Adipocyte (in vitro differentiated cells): ENCODE measurements at regions not wholly inside any gene's neighbourhood (a gene's known extent, or its start where the extent isn't known, plus 50 kb on each side); places are given as distances from the start of the nearest gene placed in this dataset.
A peak's percentile ranks its signal among the peaks of the same experiment; 100 is the strongest.
"Not testable (repeated sequence)": the region's sequence is repeated elsewhere in the genome, so short reads cannot be mapped to it uniquely, and the experiment has no call there.

Experiments
- DNase-seq: peaks from one replicate; pipeline ENCODE4 v3.0.0-alpha.2; 2015; ENCODE audit warnings: low read depth
- H3K27me3 ChIP-seq: replicated peaks from 2 replicates; pipeline ENCODE4 v1.7.0; 2013; ENCODE audit warnings: mild to moderate bottlenecking, low read length, moderate library complexity; ENCODE audit not compliant: control insufficient read depth, insufficient read depth
- H3K36me3 ChIP-seq: 2 replicates; pipeline ENCODE4 v1.7.0; 2013; ENCODE audit warnings: low read length, mild to moderate bottlenecking, moderate library complexity; ENCODE audit not compliant: control insufficient read depth, insufficient read depth, severe bottlenecking
- H3K4me1 ChIP-seq: 2 replicates; pipeline ENCODE4 v1.7.0; 2013; ENCODE audit warnings: mild to moderate bottlenecking, low read length, moderate library complexity; ENCODE audit not compliant: control insufficient read depth, insufficient read depth
- H3K4me3 ChIP-seq: 2 replicates; pipeline ENCODE4 v1.7.0; 2013; ENCODE audit warnings: mild to moderate bottlenecking, low read length, moderate library complexity
- H3K9ac ChIP-seq: 2 replicates; pipeline ENCODE4 v1.7.0; 2013; ENCODE audit warnings: mild to moderate bottlenecking, low read length, moderate library complexity
- H3K9me3 ChIP-seq: 2 replicates; pipeline ENCODE4 v1.7.0; 2013; ENCODE audit warnings: mild to moderate bottlenecking, low read length, moderate library complexity; ENCODE audit not compliant: control insufficient read depth

DNA sequence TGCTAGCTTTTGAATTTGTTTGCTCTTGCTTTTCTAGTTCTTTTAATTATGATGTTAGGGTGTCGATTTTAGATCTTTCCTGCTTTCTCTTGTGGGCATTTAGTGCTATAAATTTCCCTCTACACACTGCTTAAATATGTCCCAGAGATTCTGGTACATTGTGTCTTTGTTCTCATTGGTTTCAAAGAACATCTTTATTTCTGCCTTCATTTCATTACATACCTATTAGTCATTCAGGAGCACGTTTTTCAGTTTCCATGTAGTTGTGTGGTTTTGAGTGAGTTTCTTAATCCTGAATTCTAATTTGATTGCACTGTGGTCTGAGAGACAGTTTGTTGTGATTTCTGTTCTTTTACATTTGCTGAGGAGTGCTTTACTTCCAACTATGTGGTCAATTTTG is 51.2 kb upstream of the MB21D2 start:
- H3K4me1 ChIP-seq, H3K36me3 ChIP-seq, H3K9me3 ChIP-seq, H3K9ac ChIP-seq, H3K27me3 ChIP-seq, H3K4me3 ChIP-seq: not testable (repeated sequence)
- peak; percentile 7 for DNase-seq

DNA sequence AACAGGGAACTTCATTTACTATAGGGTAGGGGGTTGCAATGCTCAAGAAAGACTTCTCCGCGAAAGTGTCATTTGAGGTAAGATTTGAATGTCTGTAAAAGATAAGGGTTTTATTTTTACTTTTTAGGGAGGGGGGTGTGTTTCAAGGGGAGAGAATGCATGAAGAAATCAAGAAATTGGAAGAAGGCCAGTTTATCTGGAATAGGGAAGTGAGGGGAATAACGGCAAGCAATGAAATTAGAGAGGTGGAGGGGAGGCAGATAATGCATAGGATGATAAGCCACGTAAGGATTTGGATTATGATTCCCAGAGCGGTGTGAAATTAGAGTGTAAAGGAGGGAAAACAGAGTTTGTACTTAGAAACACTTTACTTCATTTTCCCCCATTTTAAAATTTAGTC is 63.0 kb upstream of the MB21D2 start:
- H3K9ac ChIP-seq, result no peak overlapping the region
- H3K27me3 ChIP-seq, result no peaks in the 10 kb centered on the region
- no peaks in the 10 kb centered on the region for H3K36me3 ChIP-seq
- DNase-seq, result no peak
- H3K9me3 ChIP-seq, result peaks cover 15% of the 10 kb centered on the region
- no peaks in the 10 kb centered on the region for H3K4me1 ChIP-seq
- H3K4me3 ChIP-seq, result no peak overlapping the region

GRCh38 chr3:192986379-192986778 is 68.7 kb upstream of the MB21D2 start:
- H3K36me3 ChIP-seq, result no peaks in the 10 kb centered on the region
- no peaks in the 10 kb centered on the region for H3K27me3 ChIP-seq
- no peak for DNase-seq
- no peak overlapping the region for H3K4me3 ChIP-seq
- peaks cover 4% of the 10 kb centered on the region for H3K4me1 ChIP-seq
- H3K9me3 ChIP-seq, result no peaks in the 10 kb centered on the region
- H3K9ac ChIP-seq, result no peak overlapping the region

GRCh38 chr3:192991356-192991755 is 73.7 kb upstream of the MB21D2 start:
- peaks cover 4% of the 10 kb centered on the region for H3K4me1 ChIP-seq
- no peaks in the 10 kb centered on the region for H3K36me3 ChIP-seq
- no peak for DNase-seq
- H3K27me3 ChIP-seq, result no peaks in the 10 kb centered on the region
- no peaks in the 10 kb centered on the region for H3K9me3 ChIP-seq
- H3K4me3 ChIP-seq, result no peak overlapping the region
- no peak overlapping the region for H3K9ac ChIP-seq

GRCh38 chr3:192992361-192992760 is 74.7 kb upstream of the MB21D2 start:
- Histone ChIP-seq H3K4me1 (peaks cover 4% of the 10 kb centered on the region), H3K36me3 (no peaks in the 10 kb centered on the region), H3K9ac (no peak overlapping the region), H3K27me3 (no peaks in the 10 kb centered on the region), H3K9me3 (no peaks in the 10 kb centered on the region), H3K4me3 (no peak overlapping the region)
- DNase-seq, result no peak

GRCh38 chr3:192993411-192993810 is 75.8 kb upstream of the MB21D2 start:
- Histone ChIP-seq H3K4me3 (no peak overlapping the region), H3K36me3 (no peaks in the 10 kb centered on the region), H3K9ac (no peak overlapping the region), H3K4me1 (peaks cover 4% of the 10 kb centered on the region), H3K9me3 (no peaks in the 10 kb centered on the region), H3K27me3 (no peaks in the 10 kb centered on the region)
- no peak for DNase-seq

DNA sequence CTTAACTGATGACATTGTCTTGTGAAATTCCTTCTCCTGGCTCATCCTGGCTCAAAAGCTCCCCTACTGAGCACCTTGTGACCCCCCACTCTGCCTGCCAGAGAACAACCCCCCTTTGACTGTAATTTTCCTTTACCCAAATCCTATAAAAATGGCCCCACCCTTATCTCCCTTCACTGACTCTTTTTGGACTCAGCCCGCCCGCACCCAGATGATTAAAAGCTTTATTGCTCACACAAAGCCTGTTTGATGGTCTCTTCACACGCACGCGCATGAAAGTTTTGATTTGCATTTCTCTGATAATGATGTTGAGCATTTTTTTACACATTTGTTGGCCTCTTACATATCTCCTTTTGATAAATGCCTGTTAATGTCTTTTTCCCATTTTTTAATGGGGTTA is 83.5 kb upstream of the MB21D2 start:
- not testable (repeated sequence) for H3K9me3 ChIP-seq, DNase-seq, H3K4me3 ChIP-seq

GRCh38 chr3:193003624-193004023 is 86.0 kb upstream of the MB21D2 start:
- H3K9ac ChIP-seq, H3K27me3 ChIP-seq, H3K4me1 ChIP-seq, H3K9me3 ChIP-seq, H3K36me3 ChIP-seq, DNase-seq, H3K4me3 ChIP-seq: not testable (repeated sequence)

More for the DNA sequence above, 83.5 kb upstream of the MB21D2 start:
- not testable (repeated sequence) for H3K9ac ChIP-seq, H3K27me3 ChIP-seq, H3K4me1 ChIP-seq, H3K36me3 ChIP-seq

- no peak overlapping the region for H3K9ac ChIP-seq
- no peaks in the 10 kb centered on the region for H3K27me3 ChIP-seq
- DNase-seq, result no peak
- no peaks in the 10 kb centered on the region for H3K4me1 ChIP-seq
- no peaks in the 10 kb centered on the region for H3K36me3 ChIP-seq
- H3K4me3 ChIP-seq, result no peak overlapping the region
- H3K9me3 ChIP-seq, result peaks cover 16% of the 10 kb centered on the region
Measured at GRCh38 chr3:193008654-193009053, 91.0 kb upstream of the MB21D2 start.

- no peaks in the 10 kb centered on the region for H3K4me1 ChIP-seq
- peaks cover 16% of the 10 kb centered on the region for H3K9me3 ChIP-seq
- no peak overlapping the region for H3K9ac ChIP-seq
- H3K36me3 ChIP-seq, result no peaks in the 10 kb centered on the region
- DNase-seq, result no peak
- H3K4me3 ChIP-seq, result no peak overlapping the region
- no peaks in the 10 kb centered on the region for H3K27me3 ChIP-seq
Measured at GRCh38 chr3:193010191-193010590, 92.5 kb upstream of the MB21D2 start.

DNA sequence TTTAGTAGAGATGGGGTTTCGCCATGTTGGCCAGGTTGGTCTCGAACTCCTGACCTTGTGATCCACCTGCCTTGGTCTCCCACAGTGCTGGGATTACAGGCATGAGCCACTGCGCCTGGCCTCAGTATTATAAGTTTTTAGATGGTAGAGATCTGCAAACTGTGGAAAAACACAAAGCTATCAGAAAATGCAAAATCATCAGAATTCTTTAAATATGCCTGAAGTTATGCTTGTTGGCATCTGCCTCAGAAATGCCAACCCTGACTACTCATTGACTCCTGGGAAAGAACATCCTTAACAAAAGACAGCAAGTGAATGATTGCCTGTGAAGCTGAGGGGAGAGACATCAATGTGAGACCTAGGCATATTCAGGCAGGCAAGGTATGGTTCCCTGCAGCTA is 94.3 kb upstream of the MB21D2 start:
- Histone ChIP-seq H3K4me3 (no peak overlapping the region), H3K27me3 (peaks cover 2% of the 10 kb centered on the region), H3K9me3 (peaks cover 16% of the 10 kb centered on the region), H3K9ac (no peak overlapping the region), H3K36me3 (no peaks in the 10 kb centered on the region), H3K4me1 (no peaks in the 10 kb centered on the region)
- DNase-seq, result no peak

GRCh38 chr3:193014902-193015301 is 97.2 kb upstream of the MB21D2 start:
- Histone ChIP-seq H3K4me3 (no peak overlapping the region), H3K36me3 (no peaks in the 10 kb centered on the region), H3K9ac (no peak overlapping the region), H3K4me1 (no peaks in the 10 kb centered on the region), H3K9me3 (peaks cover 16% of the 10 kb centered on the region), H3K27me3 (peaks cover 2% of the 10 kb centered on the region)
- DNase-seq, result no peak
